Gastroesophageal sphincter (tissue), 4 donors: ENCODE measurements at regions not wholly inside any gene's neighbourhood (a gene's known extent, or its start where the extent isn't known, plus 50 kb on each side); places are given as distances from the start of the nearest gene placed in this dataset.
"Not testable (repeated sequence)": the region's sequence is repeated elsewhere in the genome, so short reads cannot be mapped to it uniquely, and the experiment has no call there.

Experiments used
- ATAC-seq: fragments of 150-250 bp; one replicate; pipeline ENCODE4 v1.9.1; 2016; ENCODE audit warnings: mild to moderate bottlenecking, moderate library complexity
- H3K27ac ChIP-seq, 4 donors: fragments of 200-600 bp; sonication (generic) in 3 of 4; 1 replicate in 3 of 4; 2 replicates in 1 of 4; pipeline ENCODE4 v1.5.1; 2016 to 2019
- H3K27me3 ChIP-seq: fragments of 200-600 bp; sonication (generic); one replicate; pipeline ENCODE4 v1.5.1; 2019
- H3K36me3 ChIP-seq, 2 donors: fragments of 200-600 bp; sonication (generic); one replicate each; pipeline ENCODE4 v1.5.1; 2019; ENCODE audit warnings: control low read depth in 1 of 2
- H3K4me1 ChIP-seq, 3 donors: fragments of 200-600 bp; sonication (generic); 1 replicate in 2 of 3; 2 replicates in 1 of 3; pipeline ENCODE4 v1.5.1; 2016 to 2019; ENCODE audit warnings: control low read depth in 2 of 3
- H3K4me3 ChIP-seq, 2 donors: fragments of 200-600 bp; sonication (generic); one replicate each; pipeline ENCODE4 v1.5.1; 2019; ENCODE audit warnings: mild to moderate bottlenecking in 1 of 2, moderate library complexity in 1 of 2
- H3K9me3 ChIP-seq, 3 donors: fragments of 200-600 bp; sonication (generic); one replicate each; pipeline ENCODE4 v1.5.1; 2017 to 2019; ENCODE audit warnings: control low read depth in 2 of 3
- CTCF ChIP-seq, 4 experiments: fragments of 200-600 bp in 2 of 4; fragments of 450-650 bp in 2 of 4; sonication (generic) in 1 of 4; IDR thresholded peaks; one replicate each; pipeline ENCODE4 v1.5.1; 2017 to 2019; ENCODE audit warnings: antibody characterized with exemption in 4 of 4, mild to moderate bottlenecking in 2 of 4, moderate library complexity in 2 of 4
- EP300 ChIP-seq: sonication (generic); formaldehyde crosslinking; IDR thresholded peaks from one replicate; pipeline ENCODE4 v1.6.1; 2017; ENCODE audit warnings: antibody characterized with exemption, mild to moderate bottlenecking
- POLR2A ChIP-seq, 2 donors: fragments of 450-650 bp; IDR thresholded peaks; one replicate each; pipeline ENCODE4 v1.6.1; 2017; ENCODE audit warnings: antibody characterized with exemption in 2 of 2, mild to moderate bottlenecking in 2 of 2, moderate library complexity in 1 of 2
- POLR2AphosphoS5 ChIP-seq: sonication (generic); formaldehyde crosslinking; IDR thresholded peaks from one replicate; pipeline ENCODE4 v1.6.1; 2017; ENCODE audit warnings: antibody characterized with exemption
- WGBS, 2 donors: methylation state at CpG; one replicate each; pipeline ENCODE4 v1.1.5; 2018; ENCODE audit warnings: low coverage in 1 of 2; 5-methylcytosine and 5-hydroxymethylcytosine counted together

DNA sequence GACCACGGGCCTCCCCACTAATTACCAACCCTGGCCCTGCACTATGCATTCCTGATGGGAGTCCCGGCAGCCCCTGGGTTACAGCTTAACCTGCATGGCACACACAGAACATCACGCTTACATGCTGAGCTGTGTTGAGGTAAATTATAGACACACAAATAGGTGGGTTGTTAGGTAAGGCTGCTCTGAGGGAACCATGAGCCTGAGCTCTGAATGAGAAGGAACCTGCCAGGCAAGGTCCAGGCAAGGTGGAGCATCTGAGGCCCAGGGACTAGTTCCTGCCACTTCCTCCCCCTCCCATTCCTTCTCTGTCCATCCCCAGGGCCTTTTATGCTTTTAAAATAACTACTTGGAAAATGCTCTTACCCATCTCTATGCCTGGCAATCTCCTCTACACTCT is 82.7 kb upstream of the ESRRB start:
- Histone ChIP-seq H3K9me3 (no peaks in the 10 kb centered on the region), H3K4me3 (no peak overlapping the region), H3K27ac (no peak overlapping the region), H3K4me1 (no peaks in the 10 kb centered on the region), H3K27me3 (peaks cover 8% of the 10 kb centered on the region), H3K36me3 (no peaks in the 10 kb centered on the region)
- TF ChIP-seq EP300 (no peak), POLR2AphosphoS5 (no peak)
- no peak for ATAC-seq
- no CpG with 5 or more reads among the region's 3 CpGs for WGBS, 2 donors

DNA sequence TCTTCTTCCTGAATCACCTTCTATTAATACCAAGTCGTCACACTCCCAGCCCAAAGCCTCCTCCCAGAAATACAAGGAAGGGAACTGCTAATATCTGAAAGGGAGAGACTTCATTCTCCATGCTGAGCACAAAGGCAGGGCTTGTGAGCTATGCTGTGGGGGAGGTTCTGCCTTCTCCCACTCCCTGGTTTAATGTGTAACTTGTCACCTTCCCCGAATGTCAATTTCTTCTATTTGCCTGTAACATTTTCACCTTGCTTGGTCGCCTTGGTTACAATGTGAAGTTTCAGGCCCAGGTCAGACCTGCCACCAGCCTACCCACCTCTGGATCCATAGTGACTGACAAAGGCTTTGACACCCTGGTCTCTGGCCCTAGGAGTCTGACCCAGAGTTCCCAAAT is 82.0 kb upstream of the ESRRB start:
- TF ChIP-seq EP300, result no peak
- no peak for TF ChIP-seq POLR2AphosphoS5
- TF ChIP-seq CTCF (IDR thresholded peaks at IDR 0.05), result no peak
- TF ChIP-seq POLR2A (IDR thresholded peaks at IDR 0.05), result no peak
- H3K36me3 ChIP-seq, result no peaks in the 10 kb centered on the region
- no peak overlapping the region for H3K27ac ChIP-seq
- peaks cover 8% of the 10 kb centered on the region for H3K27me3 ChIP-seq
- H3K4me1 ChIP-seq, result no peaks in the 10 kb centered on the region
- no peak for ATAC-seq
- no peak overlapping the region for H3K4me3 ChIP-seq
- WGBS, 2 donors, result 48 to 71% methylated on average over 1 to 3 of the region's 3 CpGs
- H3K9me3 ChIP-seq, result no peaks in the 10 kb centered on the region

- H3K27ac ChIP-seq, result no peak overlapping the region
- peaks cover 8% of the 10 kb centered on the region for H3K27me3 ChIP-seq
- H3K4me1 ChIP-seq, result no peaks in the 10 kb centered on the region
- no peak for ATAC-seq
- H3K9me3 ChIP-seq, result no peaks in the 10 kb centered on the region
- no peak overlapping the region for H3K4me3 ChIP-seq
- TF ChIP-seq POLR2AphosphoS5 (no peak), CTCF (IDR thresholded peaks at IDR 0.05) (no peak), EP300 (no peak), POLR2A (IDR thresholded peaks at IDR 0.05) (no peak)
- no peaks in the 10 kb centered on the region for H3K36me3 ChIP-seq
- 43 to 100% methylated on average over 1 of the region's 3 CpGs for WGBS, 2 donors
Measured at GRCh38 chr14:76294876-76295275, 81.1 kb upstream of the ESRRB start.

- no peak for TF ChIP-seq EP300
- TF ChIP-seq CTCF (IDR thresholded peaks at IDR 0.05), result no peak
- TF ChIP-seq POLR2A (IDR thresholded peaks at IDR 0.05), result no peak
- TF ChIP-seq POLR2AphosphoS5, result no peak
- no peak for ATAC-seq
- H3K9me3 ChIP-seq, result no peaks in the 10 kb centered on the region
- H3K27me3 ChIP-seq, result peaks cover 8% of the 10 kb centered on the region
- H3K4me3 ChIP-seq, result no peak overlapping the region
- H3K36me3 ChIP-seq, result no peaks in the 10 kb centered on the region
- H3K4me1 ChIP-seq, result no peaks in the 10 kb centered on the region
- 87% methylated on average over 5 of the region's 5 CpGs; no CpG with 5 or more reads in 1 of the 2 donors for WGBS, 2 donors
- H3K27ac ChIP-seq, result no peak overlapping the region
Measured at GRCh38 chr14:76298896-76299295, 77.0 kb upstream of the ESRRB start.

GRCh38 chr14:76303188-76303587 is 72.7 kb upstream of the ESRRB start:
- not testable (repeated sequence) for H3K4me3 ChIP-seq, H3K27ac ChIP-seq, H3K9me3 ChIP-seq, H3K27me3 ChIP-seq, H3K4me1 ChIP-seq, ATAC-seq, H3K36me3 ChIP-seq
- 58 to 81% methylated on average over 4 to 6 of the region's 7 CpGs for WGBS, 2 donors

DNA sequence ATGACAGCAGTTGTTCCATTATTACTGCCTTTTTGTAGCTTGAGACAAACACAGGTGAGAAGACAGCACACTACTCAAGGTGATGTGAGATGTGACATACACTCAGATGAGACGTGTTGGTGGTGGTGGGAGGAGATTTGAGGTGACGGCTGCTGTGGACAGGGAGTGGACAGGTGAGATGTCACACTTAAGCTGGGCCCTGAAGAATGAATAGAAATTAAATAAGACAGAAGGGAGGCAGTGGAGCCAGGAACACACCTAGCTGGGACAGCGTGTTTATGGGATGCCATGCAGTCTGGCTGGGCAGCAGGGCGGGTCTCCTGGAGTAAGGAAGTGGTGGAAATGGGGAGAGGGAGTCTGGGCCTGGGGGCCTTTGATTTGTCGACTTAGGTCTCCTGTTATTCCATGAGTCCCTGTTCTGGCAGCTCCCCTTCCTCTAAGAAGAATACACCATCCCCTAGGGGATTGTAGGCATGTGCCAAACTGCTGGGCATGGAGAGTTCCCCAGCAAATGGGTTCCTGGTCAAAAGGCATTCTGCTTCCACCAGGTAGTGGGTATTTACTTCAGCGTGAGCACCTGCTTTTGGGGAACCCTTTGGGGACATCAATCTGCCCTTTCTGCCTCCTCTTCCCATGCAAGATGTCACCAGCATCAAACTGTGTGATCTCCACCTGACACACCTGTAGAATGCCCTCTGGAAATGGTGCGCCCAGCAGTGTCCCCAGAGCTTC is 71.2 kb upstream of the ESRRB start:
- TF ChIP-seq EP300 (no peak), POLR2A (IDR thresholded peaks at IDR 0.05) (no peak), POLR2AphosphoS5 (no peak), CTCF (IDR thresholded peaks at IDR 0.05) (no peak)
- H3K27me3 ChIP-seq, result no peaks in the 10 kb centered on the region
- ATAC-seq, result no peak
- no peaks in the 10 kb centered on the region for H3K36me3 ChIP-seq
- no peak overlapping the region for H3K27ac ChIP-seq
- no peak overlapping the region for H3K4me3 ChIP-seq
- H3K4me1 ChIP-seq, result no peaks in the 10 kb centered on the region
- no peaks in the 10 kb centered on the region for H3K9me3 ChIP-seq
- WGBS, 2 donors, result 83 to 100% methylated on average over 3 to 5 of the region's 7 CpGs
